AG09309 (cell line): ENCODE measurements at regions not wholly inside any gene's neighbourhood (a gene's known extent, or its start where the extent isn't known, plus 50 kb on each side); places are given as distances from the start of the nearest gene placed in this dataset.

ENCODE experiments used
- DNase-seq: peaks from one replicate; pipeline ENCODE4 v3.0.0-alpha.2; 2010; ENCODE audit warnings: low read depth
- H3K4me3 ChIP-seq: 2 replicates; pipeline ENCODE4 v1.5.1; 2011; ENCODE audit warnings: mild to moderate bottlenecking, low read depth, low read length, moderate library complexity; ENCODE audit not compliant: control insufficient read depth
- TF ChIP-seq, protein P1 (sequence below): IDR thresholded peaks from 2 replicates; pipeline ENCODE4 v1.5.1; 2011; ENCODE audit warnings: mild to moderate bottlenecking, low read depth, low read length, inconsistent platforms; ENCODE audit not compliant: insufficient read depth, control insufficient read depth; ENCODE audit errors: missing control alignments

DNA sequence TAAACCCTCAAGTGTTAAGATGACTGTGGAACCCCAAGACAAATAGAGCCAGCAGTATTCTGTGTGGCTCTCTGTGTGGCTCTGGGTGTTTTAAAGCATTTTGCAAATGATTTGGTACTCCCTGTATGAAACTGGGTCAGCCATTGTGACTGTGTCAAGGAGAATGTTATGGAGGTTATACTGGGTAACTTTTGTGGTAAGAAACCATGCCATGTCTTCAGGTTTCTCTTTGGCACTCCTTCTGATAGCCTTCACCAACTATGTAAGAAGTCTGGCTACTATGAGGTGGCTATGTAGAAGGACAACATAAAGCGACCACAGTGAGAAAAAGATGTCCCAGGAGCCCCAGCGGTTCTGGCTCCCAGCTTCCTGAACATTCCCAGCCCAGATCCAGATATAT is 226.6 kb upstream of the RHOBTB1 start:
- DNase-seq = no peak
- TF ChIP-seq, protein P1, sequence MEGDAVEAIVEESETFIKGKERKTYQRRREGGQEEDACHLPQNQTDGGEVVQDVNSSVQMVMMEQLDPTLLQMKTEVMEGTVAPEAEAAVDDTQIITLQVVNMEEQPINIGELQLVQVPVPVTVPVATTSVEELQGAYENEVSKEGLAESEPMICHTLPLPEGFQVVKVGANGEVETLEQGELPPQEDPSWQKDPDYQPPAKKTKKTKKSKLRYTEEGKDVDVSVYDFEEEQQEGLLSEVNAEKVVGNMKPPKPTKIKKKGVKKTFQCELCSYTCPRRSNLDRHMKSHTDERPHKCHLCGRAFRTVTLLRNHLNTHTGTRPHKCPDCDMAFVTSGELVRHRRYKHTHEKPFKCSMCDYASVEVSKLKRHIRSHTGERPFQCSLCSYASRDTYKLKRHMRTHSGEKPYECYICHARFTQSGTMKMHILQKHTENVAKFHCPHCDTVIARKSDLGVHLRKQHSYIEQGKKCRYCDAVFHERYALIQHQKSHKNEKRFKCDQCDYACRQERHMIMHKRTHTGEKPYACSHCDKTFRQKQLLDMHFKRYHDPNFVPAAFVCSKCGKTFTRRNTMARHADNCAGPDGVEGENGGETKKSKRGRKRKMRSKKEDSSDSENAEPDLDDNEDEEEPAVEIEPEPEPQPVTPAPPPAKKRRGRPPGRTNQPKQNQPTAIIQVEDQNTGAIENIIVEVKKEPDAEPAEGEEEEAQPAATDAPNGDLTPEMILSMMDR = no peak

DNA sequence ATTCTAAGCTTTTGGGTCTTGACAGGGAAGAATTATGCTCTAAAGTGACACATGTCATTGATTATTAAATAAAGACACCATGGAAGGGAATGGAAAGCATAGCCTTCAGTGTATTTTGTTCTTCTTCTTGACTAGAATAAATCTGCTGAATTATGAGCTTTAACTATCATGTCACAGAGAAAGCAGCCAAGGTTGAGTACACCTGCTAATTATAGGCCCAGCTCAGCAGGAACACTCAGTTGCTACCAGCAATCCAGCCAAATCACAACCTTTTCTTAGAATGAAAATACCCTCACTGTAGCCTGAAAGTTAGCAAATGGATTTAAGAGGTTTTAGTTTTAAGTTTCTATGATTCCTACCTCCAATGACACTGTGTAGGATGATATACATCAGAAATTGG is 225.3 kb upstream of the RHOBTB1 start:
- DNase-seq = no peak
- TF ChIP-seq, protein P1 = no peak
- H3K4me3 ChIP-seq = no peak overlapping the region

More for the DNA sequence above, 226.6 kb upstream of the RHOBTB1 start:
- H3K4me3 ChIP-seq = no peak overlapping the region

DNA sequence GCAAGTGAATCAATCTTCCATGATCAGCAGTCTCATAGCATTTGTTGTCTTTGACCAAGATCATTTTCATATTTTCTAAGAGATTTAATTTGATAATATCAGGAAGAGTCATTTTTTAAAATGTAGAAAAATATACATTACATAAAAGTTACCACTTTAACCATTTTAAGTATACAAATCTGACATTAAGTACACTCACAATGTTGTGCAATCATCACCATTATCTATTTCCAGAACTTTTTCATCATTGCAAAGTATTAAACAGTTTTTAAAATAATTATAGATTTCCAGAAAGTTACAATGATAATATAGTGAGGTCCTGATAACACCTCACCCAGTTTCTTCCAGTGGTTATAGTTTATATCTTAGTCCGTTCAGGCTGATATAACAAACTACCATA is 222.5 kb upstream of the RHOBTB1 start:
- H3K4me3 ChIP-seq = no peak overlapping the region
- TF ChIP-seq, protein P1 = no peak
- DNase-seq = no peak

DNA sequence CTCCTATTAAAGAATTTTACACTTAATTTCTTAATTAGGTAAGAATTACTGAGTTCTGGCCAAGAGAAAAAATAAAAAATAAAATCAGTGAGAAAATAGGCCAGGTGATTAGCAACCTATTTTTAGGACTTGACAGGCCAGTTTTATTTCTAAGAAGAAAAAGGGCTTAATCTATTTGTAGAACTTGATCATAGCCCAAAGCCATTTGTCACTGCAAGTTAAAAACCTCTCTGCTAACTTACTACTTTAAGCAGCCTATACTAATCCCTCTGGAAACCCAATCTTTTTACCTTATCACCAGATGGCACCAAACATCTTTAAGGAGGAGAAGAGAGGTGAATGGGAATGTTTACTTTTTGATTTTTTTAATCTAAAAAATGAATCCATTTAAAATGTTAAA is 222.1 kb upstream of the RHOBTB1 start:
- TF ChIP-seq, protein P1 = no peak
- DNase-seq = no peak

DNA sequence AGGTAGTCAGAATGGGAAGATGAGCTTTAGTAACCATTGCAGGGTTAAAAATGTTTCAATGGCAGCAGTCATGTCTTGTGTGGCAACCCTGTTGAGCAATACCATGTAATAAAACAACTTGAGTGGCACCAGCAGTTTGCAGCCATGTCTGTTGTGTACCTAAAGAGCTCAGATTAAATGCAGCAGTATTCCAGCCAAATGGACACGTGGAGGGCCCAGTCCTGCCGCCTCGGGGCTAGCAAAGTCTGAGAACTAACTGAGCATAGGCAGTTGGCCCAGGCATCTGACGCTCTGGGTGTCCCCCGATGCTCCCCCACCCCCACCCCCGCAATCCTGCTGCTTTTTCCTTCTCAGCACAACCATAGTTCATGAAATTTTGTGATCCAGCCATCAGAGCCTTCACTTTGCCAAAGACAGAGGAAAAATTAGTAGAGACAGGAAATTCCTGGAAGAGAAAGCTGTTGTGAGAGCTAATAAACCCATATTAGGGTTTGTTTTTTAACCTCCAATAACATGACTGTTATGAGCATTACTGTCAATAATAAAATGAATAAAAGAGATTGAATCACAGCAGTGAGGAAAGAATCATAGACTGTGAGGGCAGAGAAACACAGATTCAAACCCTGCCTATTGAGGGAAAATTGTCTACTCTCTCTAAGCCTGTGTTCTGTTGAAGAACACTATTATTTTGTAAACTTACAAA is 220.6 kb upstream of the RHOBTB1 start:
- no peak overlapping the region for H3K4me3 ChIP-seq
- no peak for DNase-seq

More for the DNA sequence above, 222.1 kb upstream of the RHOBTB1 start:
- no peak overlapping the region for H3K4me3 ChIP-seq

DNA sequence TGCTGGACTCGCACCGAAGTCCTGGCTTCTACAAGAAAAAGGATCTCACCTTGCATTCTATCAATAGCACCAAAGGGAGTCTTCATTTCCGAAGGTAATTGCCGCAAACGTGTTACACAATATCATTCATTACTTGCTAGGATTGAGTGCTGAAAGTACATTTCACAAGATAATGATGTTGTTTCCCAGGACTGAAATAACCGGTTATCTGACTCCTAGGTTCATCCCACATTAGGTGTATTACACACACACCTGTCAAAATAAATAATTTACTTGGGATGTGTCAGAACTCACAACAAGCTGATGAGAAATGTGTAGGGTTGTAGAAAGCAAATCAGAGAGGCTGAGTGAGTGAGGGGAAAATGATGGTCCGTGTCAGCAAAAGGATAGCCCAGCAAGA is 219.4 kb upstream of the RHOBTB1 start:
- TF ChIP-seq, protein P1 = no peak
- H3K4me3 ChIP-seq = no peak overlapping the region
- no peak for DNase-seq

More for the DNA sequence above, 220.6 kb upstream of the RHOBTB1 start:
- TF ChIP-seq, protein P1 = no peak
